Limb (tissue), 2 donors: ENCODE measurements at regions not wholly inside any gene's neighbourhood (a gene's known extent, or its start where the extent isn't known, plus 50 kb on each side); places are given as distances from the start of the nearest gene placed in this dataset.

ENCODE experiments used
- DNase-seq, 2 donors: peaks; one replicate each; pipeline ENCODE4 v3.0.0-alpha.2; 2016; ENCODE audit errors: extremely low spot score in 2 of 2

- no peak for DNase-seq
Observed at GRCh38 chr18:22467760-22468553, 50.2 kb upstream of the CTAGE1 start.

- no peak for DNase-seq
Observed at GRCh38 chr18:22468554-22468891, 50.8 kb upstream of the CTAGE1 start.

GRCh38 chr18:22469061-22469734 lies 51.5 kb upstream of the CTAGE1 start:
- no peak for DNase-seq

GRCh38 chr18:22469926-22470247 lies 52.2 kb upstream of the CTAGE1 start:
- DNase-seq: no peak

- no peak for DNase-seq
Observed at GRCh38 chr18:22470248-22471235, 52.8 kb upstream of the CTAGE1 start.

GRCh38 chr18:22471546-22472131 lies 53.9 kb upstream of the CTAGE1 start:
- peak in 1 of 2 donors; percentile 18 for DNase-seq

- no peak for DNase-seq
Observed at GRCh38 chr18:22473366-22473765, 55.7 kb upstream of the CTAGE1 start.

- DNase-seq: no peak
Observed at GRCh38 chr18:22475426-22476100, 57.8 kb upstream of the CTAGE1 start.

GRCh38 chr18:22477222-22477621 lies 59.5 kb upstream of the CTAGE1 start:
- no peak for DNase-seq

- no peak for DNase-seq
Observed at GRCh38 chr18:22482948-22483347, 65.2 kb upstream of the CTAGE1 start.

GRCh38 chr18:22483407-22483806 lies 65.7 kb upstream of the CTAGE1 start:
- DNase-seq: no peak

GRCh38 chr18:22484471-22484870 lies 66.8 kb upstream of the CTAGE1 start:
- DNase-seq: no peak

- no peak for DNase-seq
Observed at GRCh38 chr18:22485808-22486244, 68.1 kb upstream of the CTAGE1 start.

- DNase-seq: no peak
Observed at GRCh38 chr18:22486667-22487066, 69.0 kb upstream of the CTAGE1 start.

- DNase-seq: no peak
Observed at GRCh38 chr18:22488554-22488953, 70.8 kb upstream of the CTAGE1 start.

- no peak for DNase-seq
Observed at GRCh38 chr18:22489704-22490103, 72.0 kb upstream of the CTAGE1 start.

- no peak for DNase-seq
Observed at GRCh38 chr18:22490429-22490846, 72.7 kb upstream of the CTAGE1 start.

- no peak for DNase-seq
Observed at GRCh38 chr18:22493255-22493654, 75.5 kb upstream of the CTAGE1 start.

- DNase-seq: no peak
Observed at GRCh38 chr18:22493940-22494339, 76.2 kb upstream of the CTAGE1 start.

GRCh38 chr18:22494771-22495170 lies 77.1 kb upstream of the CTAGE1 start:
- DNase-seq: no peak

GRCh38 chr18:22499421-22499820 lies 81.7 kb upstream of the CTAGE1 start:
- DNase-seq: no peak
